ENCODE measurements at regions not wholly inside any gene's neighbourhood (a gene's known extent, or its start where the extent isn't known, plus 50 kb on each side); places are given as distances from the start of the nearest gene placed in this dataset.

DNA sequence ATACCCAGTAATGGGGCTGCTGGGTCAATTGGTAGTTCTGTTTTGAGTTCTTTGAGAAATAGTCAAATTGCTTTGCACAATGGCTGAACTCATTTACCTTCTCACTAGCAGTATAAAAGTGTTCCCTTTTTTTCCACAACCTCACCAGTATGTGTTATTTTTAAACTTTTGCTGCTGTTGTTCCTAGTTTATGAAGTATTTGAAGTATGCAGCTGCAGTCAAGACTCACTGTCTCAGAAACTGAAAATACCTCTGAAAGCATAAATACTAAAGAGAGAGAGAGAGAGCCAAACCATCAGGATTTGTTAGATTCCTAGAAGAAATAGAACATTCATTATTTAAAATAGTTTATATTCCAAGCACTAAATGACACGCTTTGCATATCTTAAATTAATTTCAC is 764.2 kb downstream of the NTRK3 start:
- ChIA-PET POLR2A (no interaction called here), CTCF (interaction anchor here (0.6 kb wide), 4 partner anchors 271 to 1444 kb away, joined by 3 to 4 read pairs (median 3); no protein-coding TSS in a partner anchor)
- no peak overlapping the region for H3K27ac ChIP-seq (ENCODE audit: extremely low read depth, low read depth, low read length)
- H3K9me3 ChIP-seq (ENCODE audit: control insufficient read depth, insufficient read depth, low read depth, low read length), result no peaks in the 10 kb centered on the region
- H3K4me3 ChIP-seq (ENCODE audit: low read depth, low read length), result no peak overlapping the region
- H3K36me3 ChIP-seq (ENCODE audit: control insufficient read depth in 2 of 2, insufficient read depth in 1 of 2, low read length in 2 of 2), result no peaks in the 10 kb centered on the region
- no peak for TF ChIP-seq BCL11B (tag by site-specific recombination; IDR thresholded peaks at IDR 0.05; ENCODE audit: low read depth)
- no peak for TF ChIP-seq ZNF155 (tag by site-specific recombination; IDR thresholded peaks at IDR 0.05)
- TF ChIP-seq, protein P1, sequence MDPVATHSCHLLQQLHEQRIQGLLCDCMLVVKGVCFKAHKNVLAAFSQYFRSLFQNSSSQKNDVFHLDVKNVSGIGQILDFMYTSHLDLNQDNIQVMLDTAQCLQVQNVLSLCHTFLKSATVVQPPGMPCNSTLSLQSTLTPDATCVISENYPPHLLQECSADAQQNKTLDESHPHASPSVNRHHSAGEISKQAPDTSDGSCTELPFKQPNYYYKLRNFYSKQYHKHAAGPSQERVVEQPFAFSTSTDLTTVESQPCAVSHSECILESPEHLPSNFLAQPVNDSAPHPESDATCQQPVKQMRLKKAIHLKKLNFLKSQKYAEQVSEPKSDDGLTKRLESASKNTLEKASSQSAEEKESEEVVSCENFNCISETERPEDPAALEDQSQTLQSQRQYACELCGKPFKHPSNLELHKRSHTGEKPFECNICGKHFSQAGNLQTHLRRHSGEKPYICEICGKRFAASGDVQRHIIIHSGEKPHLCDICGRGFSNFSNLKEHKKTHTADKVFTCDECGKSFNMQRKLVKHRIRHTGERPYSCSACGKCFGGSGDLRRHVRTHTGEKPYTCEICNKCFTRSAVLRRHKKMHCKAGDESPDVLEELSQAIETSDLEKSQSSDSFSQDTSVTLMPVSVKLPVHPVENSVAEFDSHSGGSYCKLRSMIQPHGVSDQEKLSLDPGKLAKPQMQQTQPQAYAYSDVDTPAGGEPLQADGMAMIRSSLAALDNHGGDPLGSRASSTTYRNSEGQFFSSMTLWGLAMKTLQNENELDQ (tag by site-specific recombination; IDR thresholded peaks at IDR 0.05; ENCODE audit: low read depth), result no peak
- TF ChIP-seq MZF1 (tag by site-specific recombination; IDR thresholded peaks at IDR 0.05; ENCODE audit: borderline replicate concordance), result no peak
- TF ChIP-seq KLF1 (tag by site-specific recombination; IDR thresholded peaks at IDR 0.05), result no peak
- TF ChIP-seq ZNF132 (tag by site-specific recombination; IDR thresholded peaks at IDR 0.05; ENCODE audit: borderline replicate concordance), result no peak
- TF ChIP-seq ZNF266 (tag by site-specific recombination; IDR thresholded peaks at IDR 0.05; ENCODE audit: low read depth), result no peak
- no peak for TF ChIP-seq ZIC2 (tag by site-specific recombination; IDR thresholded peaks at IDR 0.05)
- TF ChIP-seq ZNF37A (tag by site-specific recombination; IDR thresholded peaks at IDR 0.05), result no peak
- TF ChIP-seq, protein P2, sequence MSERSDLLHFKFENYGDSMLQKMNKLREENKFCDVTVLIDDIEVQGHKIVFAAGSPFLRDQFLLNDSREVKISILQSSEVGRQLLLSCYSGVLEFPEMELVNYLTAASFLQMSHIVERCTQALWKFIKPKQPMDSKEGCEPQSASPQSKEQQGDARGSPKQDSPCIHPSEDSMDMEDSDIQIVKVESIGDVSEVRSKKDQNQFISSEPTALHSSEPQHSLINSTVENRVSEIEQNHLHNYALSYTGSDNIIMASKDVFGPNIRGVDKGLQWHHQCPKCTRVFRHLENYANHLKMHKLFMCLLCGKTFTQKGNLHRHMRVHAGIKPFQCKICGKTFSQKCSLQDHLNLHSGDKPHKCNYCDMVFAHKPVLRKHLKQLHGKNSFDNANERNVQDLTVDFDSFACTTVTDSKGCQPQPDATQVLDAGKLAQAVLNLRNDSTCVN (tag by site-specific recombination; optimal IDR thresholded peaks at IDR 0.05), result no peak
- no peak for TF ChIP-seq ZNF514 (tag by site-specific recombination; IDR thresholded peaks at IDR 0.05)
- TF ChIP-seq HOXC10 (CRISPR knock-in tag; IDR thresholded peaks at IDR 0.05), result no peak
- no peak for TF ChIP-seq GLI4 (tag by site-specific recombination; IDR thresholded peaks at IDR 0.05)
- TF ChIP-seq BCL11A (tag by site-specific recombination; IDR thresholded peaks at IDR 0.05; ENCODE audit: low read depth), result no peak
- no peak for TF ChIP-seq ZNF426 (tag by site-specific recombination; IDR thresholded peaks at IDR 0.05)
- no peak for TF ChIP-seq ZNF791 (tag by site-specific recombination; IDR thresholded peaks at IDR 0.05)
- no peak for TF ChIP-seq ZNF510 (tag by site-specific recombination; IDR thresholded peaks at IDR 0.05; ENCODE audit: insufficient replicate concordance)
- no peak for TF ChIP-seq ZNF571 (tag by site-specific recombination; IDR thresholded peaks at IDR 0.05)
- TF ChIP-seq ZNF174 (tag by site-specific recombination; IDR thresholded peaks at IDR 0.05), result no peak
- TF ChIP-seq ZNF19 (tag by site-specific recombination; IDR thresholded peaks at IDR 0.05; ENCODE audit: low read depth), result no peak
- H3K4me1 ChIP-seq (ENCODE audit: control insufficient read depth, insufficient read depth, low read length), result no peaks in the 10 kb centered on the region

DNA sequence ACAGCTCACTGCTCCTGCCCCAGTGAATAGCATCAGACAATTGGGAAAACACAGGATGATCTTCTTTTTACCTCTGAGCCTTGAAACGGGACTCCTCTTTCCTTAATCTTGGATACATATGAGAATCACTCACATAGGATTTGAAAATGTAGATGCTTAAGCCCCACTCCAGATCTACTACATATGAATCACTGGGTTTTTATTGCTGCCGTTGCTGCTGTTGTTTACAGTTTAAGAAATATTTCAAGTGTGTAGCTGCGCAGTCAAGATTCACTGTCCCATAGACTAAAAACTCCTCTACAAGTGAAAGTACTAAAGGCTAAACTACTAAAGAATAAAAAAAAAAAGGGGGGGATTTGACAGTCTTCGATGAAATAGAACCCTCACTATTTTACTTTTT is 765.9 kb downstream of the NTRK3 start:
- ChIA-PET POLR2A (no interaction called here), CTCF (interaction anchor here (1.0 kb wide), 1 partner anchor 12 kb away, joined by 3 read pairs; no protein-coding TSS in a partner anchor)
- TF ChIP-seq, protein P3, sequence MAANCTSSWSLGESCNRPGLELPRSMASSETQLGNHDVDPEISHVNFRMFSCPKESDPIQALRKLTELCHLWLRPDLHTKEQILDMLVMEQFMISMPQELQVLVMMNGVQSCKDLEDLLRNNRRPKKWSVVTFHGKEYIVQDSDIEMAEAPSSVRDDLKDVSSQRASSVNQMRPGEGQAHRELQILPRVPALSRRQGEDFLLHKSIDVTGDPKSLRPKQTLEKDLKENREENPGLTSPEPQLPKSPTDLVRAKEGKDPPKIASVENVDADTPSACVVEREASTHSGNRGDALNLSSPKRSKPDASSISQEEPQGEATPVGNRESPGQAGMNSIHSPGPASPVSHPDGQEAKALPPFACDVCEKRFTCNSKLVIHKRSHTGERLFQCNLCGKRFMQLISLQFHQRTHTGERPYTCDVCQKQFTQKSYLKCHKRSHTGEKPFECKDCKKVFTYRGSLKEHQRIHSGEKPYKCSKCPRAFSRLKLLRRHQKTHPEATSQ (tag by site-specific recombination; IDR thresholded peaks at IDR 0.05), result no peak
- no peak for TF ChIP-seq INSM2 (tag by site-specific recombination; IDR thresholded peaks at IDR 0.05)
- TF ChIP-seq ZNF76 (tag by site-specific recombination; IDR thresholded peaks at IDR 0.05; ENCODE audit: borderline replicate concordance, low read depth), result no peak
- no peak for TF ChIP-seq ZNF174 (tag by site-specific recombination; IDR thresholded peaks at IDR 0.05)
- no peak for TF ChIP-seq ZNF37A (tag by site-specific recombination; IDR thresholded peaks at IDR 0.05)
- TF ChIP-seq ZNF510 (tag by site-specific recombination; IDR thresholded peaks at IDR 0.05; ENCODE audit: insufficient replicate concordance), result no peak
- no peak for TF ChIP-seq ZNF747 (tag by site-specific recombination; IDR thresholded peaks at IDR 0.05)
- no peak for TF ChIP-seq ZNF704 (tag by site-specific recombination; IDR thresholded peaks at IDR 0.05)
- TF ChIP-seq ZNF416 (tag by site-specific recombination; IDR thresholded peaks at IDR 0.05), result no peak
- no peak for TF ChIP-seq ATF2 (tag by site-specific recombination; IDR thresholded peaks at IDR 0.05; ENCODE audit: low read depth)

More for the DNA sequence above, 765.9 kb downstream of the NTRK3 start:
- Histone ChIP-seq H3K36me3 (ENCODE audit: control insufficient read depth in 2 of 2, insufficient read depth in 1 of 2, low read length in 2 of 2) (no peaks in the 10 kb centered on the region), H3K4me3 (ENCODE audit: low read depth, low read length) (no peak overlapping the region), H3K4me1 (ENCODE audit: control insufficient read depth, insufficient read depth, low read length) (no peaks in the 10 kb centered on the region), H3K9me3 (ENCODE audit: control insufficient read depth, insufficient read depth, low read depth, low read length) (no peaks in the 10 kb centered on the region), H3K27ac (ENCODE audit: extremely low read depth, low read depth, low read length) (no peak overlapping the region)
